ENCODE measurements at regions not wholly inside any gene's neighbourhood (a gene's known extent, or its start where the extent isn't known, plus 50 kb on each side); places are given as distances from the start of the nearest gene placed in this dataset.

- no peaks in the 10 kb centered on the region for H3K36me3 ChIP-seq (ENCODE audit: low read depth)
- no TSS peak for BruUV-seq (replicated peaks)
- DNase-seq, result no peak
- H3K27me3 ChIP-seq (ENCODE audit: insufficient read depth, low read depth), result no peaks in the 10 kb centered on the region
- no peaks in the 10 kb centered on the region for H3K79me2 ChIP-seq (ENCODE audit: low read depth)
- no peaks in the 10 kb centered on the region for H3K9me2 ChIP-seq (ENCODE audit: insufficient read depth)
- H2AFZ ChIP-seq, result no peak overlapping the region
- no peak overlapping the region for H3K4me3 ChIP-seq
- no peak overlapping the region for H3K4me2 ChIP-seq
- intact Hi-C loops (cut with micrococcal nuclease; ENCODE audit: unreplicated experiment), result no loop called here
- ChIA-PET POLR2A (ENCODE audit: unreplicated experiment) (no interaction called here), CTCF (no interaction called here)
- H3K9me3 ChIP-seq (ENCODE audit: insufficient read depth, low read depth), result no peaks in the 10 kb centered on the region
- TF ChIP-seq CTCF (conservative IDR thresholded peaks at IDR 0.05) (no peak), EZH2 (IDR thresholded peaks at IDR 0.05; ENCODE audit: low read depth) (no peak)
- H3F3A ChIP-seq (ENCODE audit: insufficient read depth, low read depth), result peaks cover 10% of the 10 kb centered on the region; the same call in 1 of the 2 replicates
- peaks cover 15% of the 10 kb centered on the region for H3K4me1 ChIP-seq (replicated peaks; ENCODE audit: insufficient read depth)
- H4K20me1 ChIP-seq (ENCODE audit: insufficient read depth), result no peaks in the 10 kb centered on the region
- H3K27ac ChIP-seq, result no peak overlapping the region
These were observed 66.0 kb upstream of the ZFAND5 start for GRCh38 chr9:72431036-72431435.

- Histone ChIP-seq H3K4me1 (replicated peaks; ENCODE audit: insufficient read depth) (peaks cover 5% of the 10 kb centered on the region), H3K9me3 (ENCODE audit: insufficient read depth, low read depth) (no peaks in the 10 kb centered on the region), H3K4me3 (no peak overlapping the region), H3K79me2 (ENCODE audit: low read depth) (no peaks in the 10 kb centered on the region), H3K4me2 (no peak overlapping the region), H3K27ac (no peak overlapping the region), H2AFZ (no peak overlapping the region), H4K20me1 (ENCODE audit: insufficient read depth) (no peaks in the 10 kb centered on the region), H3F3A (ENCODE audit: insufficient read depth, low read depth) (peaks cover under 1% of the 10 kb centered on the region; the same call in 1 of the 2 replicates), H3K9me2 (ENCODE audit: insufficient read depth) (no peaks in the 10 kb centered on the region), H3K36me3 (ENCODE audit: low read depth) (no peaks in the 10 kb centered on the region), H3K27me3 (ENCODE audit: insufficient read depth, low read depth) (no peaks in the 10 kb centered on the region)
- intact Hi-C loops (cut with micrococcal nuclease; ENCODE audit: unreplicated experiment), result no loop called here
- DNase-seq, result no peak
- no TSS peak for BruUV-seq (replicated peaks)
- POLR2A ChIA-PET (ENCODE audit: unreplicated experiment), result interaction anchor here (0.5 kb wide), 1 partner anchor 52 kb away, joined by 3 read pairs; no protein-coding TSS in a partner anchor
- TF ChIP-seq CTCF (conservative IDR thresholded peaks at IDR 0.05) (no peak), EZH2 (IDR thresholded peaks at IDR 0.05; ENCODE audit: low read depth) (no peak)
- CTCF ChIA-PET, result no interaction called here
These were observed 63.3 kb upstream of the ZFAND5 start for GRCh38 chr9:72428329-72428728.

- H3K36me3 ChIP-seq (ENCODE audit: low read depth), result no peaks in the 10 kb centered on the region
- H3K4me3 ChIP-seq, result no peak overlapping the region
- intact Hi-C loops (cut with micrococcal nuclease; ENCODE audit: unreplicated experiment), result no loop called here
- ChIA-PET CTCF (interaction anchor here (0.6 kb wide), 1 partner anchor 13 kb away, joined by 3 read pairs; no protein-coding TSS in a partner anchor), POLR2A (ENCODE audit: unreplicated experiment) (interaction anchor here (0.5 kb wide), 1 partner anchor 52 kb away, joined by 3 read pairs; no protein-coding TSS in a partner anchor)
- H3K79me2 ChIP-seq (ENCODE audit: low read depth), result no peaks in the 10 kb centered on the region
- DNase-seq, result no peak
- no peak for TF ChIP-seq EZH2 (IDR thresholded peaks at IDR 0.05; ENCODE audit: low read depth)
- no peak for TF ChIP-seq CTCF (conservative IDR thresholded peaks at IDR 0.05)
- no peaks in the 10 kb centered on the region for H3K4me1 ChIP-seq (replicated peaks; ENCODE audit: insufficient read depth)
- H3K9me3 ChIP-seq (ENCODE audit: insufficient read depth, low read depth), result no peaks in the 10 kb centered on the region
- BruUV-seq (replicated peaks), result no TSS peak
- H3K9me2 ChIP-seq (ENCODE audit: insufficient read depth), result no peaks in the 10 kb centered on the region
- no peak overlapping the region for H3K27ac ChIP-seq
- no peaks in the 10 kb centered on the region for H3K27me3 ChIP-seq (ENCODE audit: insufficient read depth, low read depth)
- H4K20me1 ChIP-seq (ENCODE audit: insufficient read depth), result no peaks in the 10 kb centered on the region
- H2AFZ ChIP-seq, result no peak overlapping the region
- no peaks in the 10 kb centered on the region for H3F3A ChIP-seq (ENCODE audit: insufficient read depth, low read depth)
- no peak overlapping the region for H3K4me2 ChIP-seq
These were observed 62.8 kb upstream of the ZFAND5 start for GRCh38 chr9:72427801-72428200.
